Ovary (tissue), 7 donors: ENCODE measurements at regions not wholly inside any gene's neighbourhood (a gene's known extent, or its start where the extent isn't known, plus 50 kb on each side); places are given as distances from the start of the nearest gene placed in this dataset.

Source experiments
- DNase-seq, 5 donors: peaks; one replicate each; pipeline ENCODE4 v3.0.0-alpha.2; 2019 to 2020
- H3K27ac ChIP-seq, 2 donors: fragments of 200-600 bp; one replicate each; pipeline versions ENCODE4 v1.5.1 to v1.8.0; 2019 to 2022
- H3K27me3 ChIP-seq: fragments of 200-600 bp; one replicate; pipeline ENCODE4 v1.8.0; 2022
- H3K36me3 ChIP-seq: fragments of 200-600 bp; sonication (generic); one replicate; pipeline ENCODE4 v1.5.1; 2019
- H3K4me1 ChIP-seq: one replicate; pipeline ENCODE4 v1.8.1; 2013; ENCODE audit warnings: mild to moderate bottlenecking, moderate library complexity; ENCODE audit not compliant: insufficient read depth
- H3K4me3 ChIP-seq: fragments of 200-600 bp; sonication (generic); one replicate; pipeline ENCODE4 v1.5.1; 2017
- H3K9me3 ChIP-seq, 2 donors: fragments of 200-600 bp in 1 of 2; sonication (generic) in 1 of 2; one replicate each; pipeline versions ENCODE4 v1.5.1 to v1.8.1; 2013 to 2019; ENCODE audit warnings: mild to moderate bottlenecking in 1 of 2, moderate library complexity in 1 of 2
- CTCF ChIP-seq, 3 donors: fragments of 450-650 bp in 2 of 3; fragments of 200-600 bp in 1 of 3; IDR thresholded peaks; one replicate each; pipeline versions ENCODE4 v1.5.1 to v1.8.0; 2016 to 2022; ENCODE audit warnings: antibody characterized with exemption in 3 of 3, mild to moderate bottlenecking in 1 of 3
- EP300 ChIP-seq: sonication (generic); formaldehyde crosslinking; IDR thresholded peaks from one replicate; pipeline ENCODE4 v1.6.1; 2017; ENCODE audit warnings: antibody characterized with exemption
- POLR2A ChIP-seq: fragments of 450-650 bp; IDR thresholded peaks from one replicate; pipeline ENCODE4 v1.6.1; 2017; ENCODE audit warnings: antibody characterized with exemption, mild to moderate bottlenecking, moderate library complexity
- WGBS, 3 donors: extraction: QIAGEN DNeasy Blood & Tissue Kit in 1 of 3; methylation state at CpG; one replicate each; pipeline versions ENCODE4 v1.1.5 to v1.1.7; 2013 to 2017; 5-methylcytosine and 5-hydroxymethylcytosine counted together
- intact Hi-C, 4 donors: fragments of 100-400 bp; cut with DNase I; formaldehyde crosslinking; loops; one replicate each; pipeline versions ENCODE4 v1.11.0 to v1.15.1; 2022 to 2023
- donor health status: DM: no; HTN: no; CAD: no; lungs with moderate emphysema.
- donor health status: DM: no; HTN: no; CAD: no.
- donor health status: Bipolar disorder and iron deficiency.
- donor health status: DM: no; HTN: no; CAD: no.
- donor health status: DM: yes; HTN: yes; CAD: no.

- no peaks in the 10 kb centered on the region for H3K36me3 ChIP-seq
- H3K27ac ChIP-seq, result no peak overlapping the region
- no peak for TF ChIP-seq CTCF (IDR thresholded peaks at IDR 0.05)
- no peak for TF ChIP-seq EP300
- TF ChIP-seq POLR2A, result no peak
- H3K4me1 ChIP-seq, result no peaks in the 10 kb centered on the region
- intact Hi-C loops, result no loop called here
- DNase-seq, result no peak
- 31 to 45% (median 40%) methylated on average over 4 of the region's 4 CpGs for WGBS, 3 donors
- no peak overlapping the region for H3K4me3 ChIP-seq
- H3K9me3 ChIP-seq, result no peaks in the 10 kb centered on the region
- H3K27me3 ChIP-seq, result no peaks in the 10 kb centered on the region
Observed at GRCh38 chr2:76469066-76469465, 758.4 kb upstream of the GCFC2 start.

GRCh38 chr2:76467326-76467725 lies 756.6 kb upstream of the GCFC2 start:
- H3K36me3 ChIP-seq, result no peaks in the 10 kb centered on the region
- DNase-seq, result no peak
- no peaks in the 10 kb centered on the region for H3K27me3 ChIP-seq
- no peak overlapping the region for H3K4me3 ChIP-seq
- H3K4me1 ChIP-seq, result no peaks in the 10 kb centered on the region
- H3K27ac ChIP-seq, result no peak overlapping the region
- no peak for TF ChIP-seq CTCF (IDR thresholded peaks at IDR 0.05)
- no peak for TF ChIP-seq EP300
- no peak for TF ChIP-seq POLR2A
- intact Hi-C loops, result no loop called here
- no peaks in the 10 kb centered on the region for H3K9me3 ChIP-seq
- 93 to 95% (median 94%) methylated on average over 2 of the region's 2 CpGs for WGBS, 3 donors

- H3K9me3 ChIP-seq, result no peaks in the 10 kb centered on the region
- H3K4me3 ChIP-seq, result no peak overlapping the region
- WGBS, 3 donors, result 67 to 74% (median 71%) methylated on average over 2 of the region's 2 CpGs
- intact Hi-C loops, result no loop called here
- TF ChIP-seq CTCF (IDR thresholded peaks at IDR 0.05) (no peak), EP300 (no peak), POLR2A (no peak)
- H3K27ac ChIP-seq, result no peak overlapping the region
- H3K36me3 ChIP-seq, result no peaks in the 10 kb centered on the region
- DNase-seq, result no peak
- no peaks in the 10 kb centered on the region for H3K4me1 ChIP-seq
- no peaks in the 10 kb centered on the region for H3K27me3 ChIP-seq
Observed at GRCh38 chr2:76464310-76464709, 753.6 kb upstream of the GCFC2 start.

GRCh38 chr2:76461431-76461830 lies 750.7 kb upstream of the GCFC2 start:
- WGBS, 3 donors, result 41 to 62% (median 46%) methylated on average over 4 of the region's 4 CpGs
- intact Hi-C loops, result no loop called here
- no peak for DNase-seq
- Histone ChIP-seq H3K36me3 (no peaks in the 10 kb centered on the region), H3K9me3 (no peaks in the 10 kb centered on the region), H3K27ac (no peak overlapping the region), H3K4me3 (no peak overlapping the region), H3K27me3 (no peaks in the 10 kb centered on the region), H3K4me1 (no peaks in the 10 kb centered on the region)
- no peak for TF ChIP-seq POLR2A

- Histone ChIP-seq H3K4me3 (no peak overlapping the region), H3K36me3 (no peaks in the 10 kb centered on the region), H3K27me3 (no peaks in the 10 kb centered on the region), H3K4me1 (no peaks in the 10 kb centered on the region), H3K9me3 (no peaks in the 10 kb centered on the region), H3K27ac (no peak overlapping the region)
- DNase-seq, result no peak
- WGBS, 3 donors, result 44 to 94% (median 92%) methylated on average over 2 of the region's 2 CpGs
- no peak for TF ChIP-seq CTCF (IDR thresholded peaks at IDR 0.05)
- TF ChIP-seq EP300, result no peak
- TF ChIP-seq POLR2A, result no peak
- intact Hi-C loops, result no loop called here
Observed at GRCh38 chr2:76455910-76456309, 745.2 kb upstream of the GCFC2 start.
